ENCODE measurements at regions not wholly inside any gene's neighbourhood (a gene's known extent, or its start where the extent isn't known, plus 50 kb on each side); places are given as distances from the start of the nearest gene placed in this dataset.

DNA sequence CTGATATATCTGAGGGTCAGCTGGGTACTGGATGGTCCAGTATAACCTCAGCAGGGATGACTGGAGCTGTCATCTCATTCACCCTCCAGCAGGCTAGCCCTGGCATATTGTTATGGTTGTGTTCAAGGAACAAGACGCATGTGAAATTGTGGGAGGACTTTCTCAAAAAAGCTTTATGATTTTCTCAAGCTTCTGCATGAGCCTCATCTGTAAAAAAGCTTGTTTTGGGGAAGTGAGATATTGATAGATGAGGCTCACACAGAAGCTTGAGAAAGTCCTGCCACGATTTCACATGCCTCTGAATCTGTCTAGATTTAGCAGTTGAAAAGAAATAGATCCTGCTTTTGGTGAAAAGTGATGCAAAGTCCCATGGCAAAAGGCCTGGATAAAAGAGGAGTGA, 93.4 kb downstream of the SPCS3 start:
- ChIA-PET CTCF (no interaction called here), POLR2A (no interaction called here)
- Histone ChIP-seq H3K4me3 (ENCODE audit: low read depth, low read length) (no peak overlapping the region), H3K9me3 (ENCODE audit: control insufficient read depth, insufficient read depth, low read depth, low read length) (no peaks in the 10 kb centered on the region), H3K36me3 (ENCODE audit: control insufficient read depth in 2 of 2, insufficient read depth in 1 of 2, low read length in 2 of 2) (no peaks in the 10 kb centered on the region), H3K4me1 (ENCODE audit: control insufficient read depth, insufficient read depth, low read length) (no peaks in the 10 kb centered on the region), H3K27ac (ENCODE audit: extremely low read depth, low read depth, low read length) (no peak overlapping the region)
- TF ChIP-seq ZNF791 (tag by site-specific recombination; IDR thresholded peaks at IDR 0.05) (no peak), ZNF324 (tag by site-specific recombination; IDR thresholded peaks at IDR 0.05) (no peak), ZNF175 (tag by site-specific recombination; IDR thresholded peaks at IDR 0.05) (no peak), ZNF426 (tag by site-specific recombination; IDR thresholded peaks at IDR 0.05) (no peak)

DNA sequence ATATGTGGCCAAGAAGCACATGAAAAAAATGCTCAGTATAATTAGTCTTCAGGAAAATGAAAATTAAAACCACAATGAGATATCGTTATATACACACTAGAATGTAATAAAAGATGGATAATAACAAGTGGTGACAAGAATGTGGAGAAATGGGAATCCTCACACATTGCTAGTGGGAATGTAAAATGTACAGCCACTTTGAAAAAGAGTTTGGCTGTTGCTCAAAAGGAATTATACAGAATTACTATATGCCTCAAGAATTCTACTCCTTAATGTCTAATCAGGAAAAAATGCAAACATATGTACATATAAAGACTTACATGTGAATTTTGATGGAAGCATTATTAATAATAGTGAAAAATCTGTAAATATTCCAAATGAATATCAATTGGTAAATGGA, 102.2 kb downstream of the SPCS3 start:
- Histone ChIP-seq H3K9me3 (ENCODE audit: control insufficient read depth, insufficient read depth, low read depth, low read length) (no peaks in the 10 kb centered on the region), H3K36me3 (ENCODE audit: control insufficient read depth in 2 of 2, insufficient read depth in 1 of 2, low read length in 2 of 2) (no peaks in the 10 kb centered on the region), H3K27ac (ENCODE audit: extremely low read depth, low read depth, low read length) (no peak overlapping the region), H3K4me1 (ENCODE audit: control insufficient read depth, insufficient read depth, low read length) (no peaks in the 10 kb centered on the region), H3K4me3 (ENCODE audit: low read depth, low read length) (no peak overlapping the region)
- ChIA-PET CTCF (no interaction called here), POLR2A (no interaction called here)
- TF ChIP-seq ZNF837 (tag by site-specific recombination; IDR thresholded peaks at IDR 0.05) (no peak), TRIM28 (IDR thresholded peaks at IDR 0.05; ENCODE audit: borderline replicate concordance, low read length) (no peak), ZFHX2 (tag by site-specific recombination; conservative IDR thresholded peaks at IDR 0.05) (no peak), ZXDB (tag by site-specific recombination; IDR thresholded peaks at IDR 0.05) (no peak), ZNF768 (tag by site-specific recombination; IDR thresholded peaks at IDR 0.05) (no peak), ZNF394 (tag by site-specific recombination; IDR thresholded peaks at IDR 0.05; ENCODE audit: borderline replicate concordance) (no peak), ZNF223 (tag by site-specific recombination; IDR thresholded peaks at IDR 0.05) (no peak), ZBTB21 (tag by site-specific recombination; IDR thresholded peaks at IDR 0.05) (no peak), ZNF175 (tag by site-specific recombination; IDR thresholded peaks at IDR 0.05) (no peak), ZNF843 (tag by site-specific recombination; IDR thresholded peaks at IDR 0.05) (no peak), IKZF3 (tag by site-specific recombination; IDR thresholded peaks at IDR 0.05) (no peak), ZNF670 (tag by site-specific recombination; IDR thresholded peaks at IDR 0.05; ENCODE audit: low read depth) (no peak), ZNF600 (tag by site-specific recombination; IDR thresholded peaks at IDR 0.05) (no peak), SALL2 (tag by site-specific recombination; IDR thresholded peaks at IDR 0.05; ENCODE audit: borderline replicate concordance) (no peak)
- TF ChIP-seq, protein P1, sequence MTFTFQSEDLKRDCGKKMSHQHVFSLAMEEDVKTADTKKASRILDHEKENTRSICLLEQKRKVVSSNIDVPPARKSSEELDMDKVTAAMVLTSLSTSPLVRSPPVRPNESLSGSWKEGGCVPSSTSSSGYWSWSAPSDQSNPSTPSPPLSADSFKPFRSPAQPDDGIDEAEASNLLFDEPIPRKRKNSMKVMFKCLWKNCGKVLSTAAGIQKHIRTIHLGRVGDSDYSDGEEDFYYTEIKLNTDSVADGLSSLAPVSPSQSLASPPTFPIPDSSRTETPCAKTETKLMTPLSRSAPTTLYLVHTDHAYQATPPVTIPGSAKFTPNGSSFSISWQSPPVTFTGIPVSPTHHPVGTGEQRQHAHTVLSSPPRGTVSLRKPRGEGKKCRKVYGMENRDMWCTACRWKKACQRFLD (tag by site-specific recombination; IDR thresholded peaks at IDR 0.05): no peak
- TF ChIP-seq, protein P2, sequence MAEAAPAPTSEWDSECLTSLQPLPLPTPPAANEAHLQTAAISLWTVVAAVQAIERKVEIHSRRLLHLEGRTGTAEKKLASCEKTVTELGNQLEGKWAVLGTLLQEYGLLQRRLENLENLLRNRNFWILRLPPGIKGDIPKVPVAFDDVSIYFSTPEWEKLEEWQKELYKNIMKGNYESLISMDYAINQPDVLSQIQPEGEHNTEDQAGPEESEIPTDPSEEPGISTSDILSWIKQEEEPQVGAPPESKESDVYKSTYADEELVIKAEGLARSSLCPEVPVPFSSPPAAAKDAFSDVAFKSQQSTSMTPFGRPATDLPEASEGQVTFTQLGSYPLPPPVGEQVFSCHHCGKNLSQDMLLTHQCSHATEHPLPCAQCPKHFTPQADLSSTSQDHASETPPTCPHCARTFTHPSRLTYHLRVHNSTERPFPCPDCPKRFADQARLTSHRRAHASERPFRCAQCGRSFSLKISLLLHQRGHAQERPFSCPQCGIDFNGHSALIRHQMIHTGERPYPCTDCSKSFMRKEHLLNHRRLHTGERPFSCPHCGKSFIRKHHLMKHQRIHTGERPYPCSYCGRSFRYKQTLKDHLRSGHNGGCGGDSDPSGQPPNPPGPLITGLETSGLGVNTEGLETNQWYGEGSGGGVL (tag by site-specific recombination; IDR thresholded peaks at IDR 0.05): no peak
- TF ChIP-seq, protein P3, sequence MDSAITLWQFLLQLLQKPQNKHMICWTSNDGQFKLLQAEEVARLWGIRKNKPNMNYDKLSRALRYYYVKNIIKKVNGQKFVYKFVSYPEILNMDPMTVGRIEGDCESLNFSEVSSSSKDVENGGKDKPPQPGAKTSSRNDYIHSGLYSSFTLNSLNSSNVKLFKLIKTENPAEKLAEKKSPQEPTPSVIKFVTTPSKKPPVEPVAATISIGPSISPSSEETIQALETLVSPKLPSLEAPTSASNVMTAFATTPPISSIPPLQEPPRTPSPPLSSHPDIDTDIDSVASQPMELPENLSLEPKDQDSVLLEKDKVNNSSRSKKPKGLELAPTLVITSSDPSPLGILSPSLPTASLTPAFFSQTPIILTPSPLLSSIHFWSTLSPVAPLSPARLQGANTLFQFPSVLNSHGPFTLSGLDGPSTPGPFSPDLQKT (IDR thresholded peaks at IDR 0.05; ENCODE audit: borderline replicate concordance, low read depth, low read length): no peak
- TF ChIP-seq, protein P4, sequence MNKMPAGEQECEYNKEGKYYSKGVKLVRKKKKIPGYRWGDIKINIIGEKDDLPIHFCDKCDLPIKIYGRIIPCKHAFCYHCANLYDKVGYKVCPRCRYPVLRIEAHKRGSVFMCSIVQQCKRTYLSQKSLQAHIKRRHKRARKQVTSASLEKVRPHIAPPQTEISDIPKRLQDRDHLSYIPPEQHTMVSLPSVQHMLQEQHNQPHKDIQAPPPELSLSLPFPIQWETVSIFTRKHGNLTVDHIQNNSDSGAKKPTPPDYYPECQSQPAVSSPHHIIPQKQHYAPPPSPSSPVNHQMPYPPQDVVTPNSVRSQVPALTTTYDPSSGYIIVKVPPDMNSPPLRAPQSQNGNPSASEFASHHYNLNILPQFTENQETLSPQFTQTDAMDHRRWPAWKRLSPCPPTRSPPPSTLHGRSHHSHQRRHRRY (tag by site-specific recombination; IDR thresholded peaks at IDR 0.05): no peak
- TF ChIP-seq, protein P5, sequence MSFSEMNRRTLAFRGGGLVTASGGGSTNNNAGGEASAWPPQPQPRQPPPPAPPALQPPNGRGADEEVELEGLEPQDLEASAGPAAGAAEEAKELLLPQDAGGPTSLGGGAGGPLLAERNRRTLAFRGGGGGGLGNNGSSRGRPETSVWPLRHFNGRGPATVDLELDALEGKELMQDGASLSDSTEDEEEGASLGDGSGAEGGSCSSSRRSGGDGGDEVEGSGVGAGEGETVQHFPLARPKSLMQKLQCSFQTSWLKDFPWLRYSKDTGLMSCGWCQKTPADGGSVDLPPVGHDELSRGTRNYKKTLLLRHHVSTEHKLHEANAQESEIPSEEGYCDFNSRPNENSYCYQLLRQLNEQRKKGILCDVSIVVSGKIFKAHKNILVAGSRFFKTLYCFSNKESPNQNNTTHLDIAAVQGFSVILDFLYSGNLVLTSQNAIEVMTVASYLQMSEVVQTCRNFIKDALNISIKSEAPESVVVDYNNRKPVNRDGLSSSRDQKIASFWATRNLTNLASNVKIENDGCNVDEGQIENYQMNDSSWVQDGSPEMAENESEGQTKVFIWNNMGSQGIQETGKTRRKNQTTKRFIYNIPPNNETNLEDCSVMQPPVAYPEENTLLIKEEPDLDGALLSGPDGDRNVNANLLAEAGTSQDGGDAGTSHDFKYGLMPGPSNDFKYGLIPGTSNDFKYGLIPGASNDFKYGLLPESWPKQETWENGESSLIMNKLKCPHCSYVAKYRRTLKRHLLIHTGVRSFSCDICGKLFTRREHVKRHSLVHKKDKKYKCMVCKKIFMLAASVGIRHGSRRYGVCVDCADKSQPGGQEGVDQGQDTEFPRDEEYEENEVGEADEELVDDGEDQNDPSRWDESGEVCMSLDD (tag by site-specific recombination; IDR thresholded peaks at IDR 0.05): no peak
